Skeletal muscle satellite cell (primary cell): ENCODE measurements at regions not wholly inside any gene's neighbourhood (a gene's known extent, or its start where the extent isn't known, plus 50 kb on each side); places are given as distances from the start of the nearest gene placed in this dataset.

Experiments used
- H3K27me3 ChIP-seq: 2 replicates; pipeline ENCODE4 v1.7.0; 2013; ENCODE audit warnings: low read length; ENCODE audit not compliant: control insufficient read depth, insufficient read depth
- H3K36me3 ChIP-seq: 2 replicates; pipeline ENCODE4 v1.7.0; 2013; ENCODE audit warnings: mild to moderate bottlenecking, control low read depth, low read length; ENCODE audit not compliant: insufficient read depth
- H3K4me1 ChIP-seq: 2 replicates; pipeline ENCODE4 v1.7.0; 2013; ENCODE audit warnings: low read length; ENCODE audit not compliant: control insufficient read depth, insufficient read depth
- H3K4me2 ChIP-seq: 2 replicates; pipeline ENCODE4 v1.7.0; 2013; ENCODE audit warnings: mild to moderate bottlenecking, low read length
- H3K4me3 ChIP-seq: 2 replicates; pipeline ENCODE4 v1.7.0; 2013; ENCODE audit warnings: low read length
- H3K9ac ChIP-seq: 2 replicates; pipeline ENCODE4 v1.7.0; 2013; ENCODE audit warnings: mild to moderate bottlenecking, low read depth, low read length, moderate library complexity
- H3K9me3 ChIP-seq: replicated peaks from 2 replicates; pipeline ENCODE4 v1.7.0; 2013; ENCODE audit warnings: mild to moderate bottlenecking, control low read depth, low read length

DNA sequence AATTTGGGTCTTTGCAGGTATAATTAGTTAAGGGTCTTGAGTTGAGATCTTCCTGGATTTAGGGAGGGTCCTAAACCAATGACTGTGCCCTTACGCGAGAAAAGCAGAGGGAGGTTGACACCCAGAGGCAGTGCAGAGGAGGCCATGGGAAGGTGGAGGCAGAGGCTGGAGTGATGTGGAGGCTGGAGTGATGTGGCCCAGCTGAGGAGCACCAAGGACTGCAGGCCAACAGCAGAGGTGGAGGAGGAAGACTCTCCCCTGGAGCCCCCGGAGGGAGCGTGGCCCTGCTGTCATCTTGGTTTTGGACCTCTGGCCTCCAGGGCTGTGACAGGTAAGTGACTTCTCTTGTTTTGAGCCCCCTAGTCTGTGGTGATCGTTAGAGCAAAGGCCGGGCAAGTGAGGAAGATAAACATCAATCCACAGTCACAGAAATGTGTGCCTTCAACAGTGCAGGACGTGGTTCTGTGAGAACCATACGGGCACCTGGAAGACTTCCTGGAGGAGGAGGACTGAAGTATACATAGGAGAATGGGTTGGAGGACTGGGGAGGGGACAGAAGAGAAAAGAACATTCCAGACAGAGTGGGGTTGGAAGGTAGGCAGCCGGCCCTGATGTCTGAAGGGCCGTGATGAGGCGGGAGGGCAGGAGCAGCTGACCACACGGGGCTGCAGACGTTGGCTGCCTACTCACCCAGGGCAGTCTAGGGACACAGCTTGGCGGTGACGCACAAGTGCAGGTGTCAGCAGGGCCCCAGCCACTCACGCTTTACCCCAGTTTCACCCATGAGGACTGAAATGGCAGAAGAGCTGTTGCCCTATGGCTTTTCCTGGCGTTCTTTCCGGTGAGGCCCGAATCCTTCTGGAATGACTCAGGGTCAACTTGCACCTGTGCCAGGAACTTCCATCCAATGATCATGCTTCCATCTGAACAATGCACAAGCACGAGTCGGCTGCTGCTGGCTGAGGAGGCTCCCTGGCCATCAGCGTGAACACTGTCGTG lies 270.2 kb downstream of the CTTN start:
- no peaks in the 10 kb centered on the region for H3K4me1 ChIP-seq
- no peak overlapping the region for H3K4me2 ChIP-seq
- H3K27me3 ChIP-seq = peaks cover 2% of the 10 kb centered on the region
- no peak overlapping the region for H3K4me3 ChIP-seq
- no peak overlapping the region for H3K9ac ChIP-seq
- H3K36me3 ChIP-seq = no peaks in the 10 kb centered on the region
- H3K9me3 ChIP-seq = no peaks in the 10 kb centered on the region

DNA sequence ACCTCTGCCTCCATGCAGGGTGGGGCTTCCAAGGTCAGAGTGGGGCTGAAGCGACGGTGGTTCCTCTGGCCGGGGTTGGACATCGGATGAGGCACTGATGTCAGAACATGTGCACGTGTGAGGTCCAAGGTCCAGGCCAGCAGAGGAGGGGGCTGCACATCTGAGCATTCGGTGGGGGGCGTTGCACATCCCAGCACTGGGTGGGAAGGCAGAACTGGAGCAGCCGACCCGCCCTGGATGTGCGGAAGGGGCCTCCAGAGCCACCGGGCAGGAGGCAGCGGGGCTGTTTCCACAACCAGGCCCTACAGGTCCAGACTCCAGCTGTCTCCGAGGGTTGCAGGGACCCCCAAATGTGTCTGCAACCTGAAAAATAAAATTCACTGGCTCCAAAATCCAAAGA lies 271.0 kb downstream of the CTTN start:
- Histone ChIP-seq H3K9me3 (no peaks in the 10 kb centered on the region), H3K27me3 (no peaks in the 10 kb centered on the region), H3K36me3 (no peaks in the 10 kb centered on the region), H3K4me3 (no peak overlapping the region), H3K4me1 (no peaks in the 10 kb centered on the region), H3K4me2 (no peak overlapping the region), H3K9ac (no peak overlapping the region)

DNA sequence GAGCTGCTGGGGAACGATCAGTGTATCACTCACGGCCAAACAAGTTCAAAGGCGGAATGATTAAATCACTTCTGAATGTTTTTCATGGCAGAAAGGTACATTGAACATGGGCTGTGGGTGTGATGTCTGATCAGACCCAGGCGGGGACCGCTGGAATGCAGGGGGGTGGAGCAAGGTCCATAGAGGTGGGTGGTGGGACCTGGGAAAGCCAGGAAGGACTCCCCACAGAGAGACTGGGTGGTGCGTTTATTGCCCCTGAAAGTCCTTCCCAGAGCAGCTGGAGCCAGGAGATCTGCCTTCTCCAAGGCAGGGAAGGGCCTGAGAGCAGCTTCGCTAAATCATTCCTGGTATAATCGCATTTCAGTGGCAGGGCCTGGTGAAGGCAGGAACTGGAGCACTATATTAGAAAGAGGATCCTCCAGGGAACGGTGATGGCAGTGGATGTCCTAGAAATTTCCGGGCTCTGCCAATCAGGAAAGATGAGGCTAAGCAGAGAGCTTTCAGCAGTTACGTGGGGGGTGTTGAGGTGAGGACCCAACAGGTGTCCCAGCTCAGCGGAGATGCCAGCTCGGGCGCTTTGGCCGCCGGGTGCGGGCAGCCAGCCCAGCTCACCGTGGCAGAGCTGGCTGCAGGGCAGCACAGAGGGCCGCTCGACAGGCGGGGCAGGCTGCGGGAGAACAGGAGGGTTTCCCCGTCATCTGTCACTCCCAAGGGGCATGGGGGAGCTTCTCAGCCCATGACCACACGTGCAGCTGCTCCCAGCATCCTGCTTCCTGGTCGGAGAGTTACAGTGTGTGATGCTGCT lies 271.7 kb downstream of the CTTN start:
- H3K4me2 ChIP-seq = no peak overlapping the region
- H3K4me3 ChIP-seq = no peak overlapping the region
- no peaks in the 10 kb centered on the region for H3K9me3 ChIP-seq
- no peaks in the 10 kb centered on the region for H3K36me3 ChIP-seq
- no peaks in the 10 kb centered on the region for H3K27me3 ChIP-seq
- H3K9ac ChIP-seq = no peak overlapping the region
- no peaks in the 10 kb centered on the region for H3K4me1 ChIP-seq

DNA sequence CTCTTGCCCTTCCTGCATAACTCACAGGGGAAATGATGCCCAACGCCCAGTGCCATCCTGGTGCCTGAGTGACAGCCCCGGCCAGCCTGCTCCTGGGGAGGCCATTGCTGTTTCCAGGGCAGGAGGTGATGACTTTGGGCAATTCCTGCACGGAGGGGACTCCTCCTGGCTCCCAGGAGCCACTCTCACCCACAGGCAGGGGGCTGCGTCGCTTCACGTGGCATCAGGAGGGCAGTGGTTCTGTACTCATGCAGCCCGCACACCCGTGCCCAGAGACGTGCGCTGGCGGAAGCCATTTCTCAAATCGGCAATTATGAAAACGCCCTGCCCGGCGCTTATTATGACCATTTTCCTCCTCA lies 272.3 kb downstream of the CTTN start:
- Histone ChIP-seq H3K36me3 (no peaks in the 10 kb centered on the region), H3K4me1 (no peaks in the 10 kb centered on the region), H3K9ac (no peak overlapping the region), H3K27me3 (no peaks in the 10 kb centered on the region), H3K4me3 (no peak overlapping the region), H3K9me3 (no peaks in the 10 kb centered on the region), H3K4me2 (no peak overlapping the region)

DNA sequence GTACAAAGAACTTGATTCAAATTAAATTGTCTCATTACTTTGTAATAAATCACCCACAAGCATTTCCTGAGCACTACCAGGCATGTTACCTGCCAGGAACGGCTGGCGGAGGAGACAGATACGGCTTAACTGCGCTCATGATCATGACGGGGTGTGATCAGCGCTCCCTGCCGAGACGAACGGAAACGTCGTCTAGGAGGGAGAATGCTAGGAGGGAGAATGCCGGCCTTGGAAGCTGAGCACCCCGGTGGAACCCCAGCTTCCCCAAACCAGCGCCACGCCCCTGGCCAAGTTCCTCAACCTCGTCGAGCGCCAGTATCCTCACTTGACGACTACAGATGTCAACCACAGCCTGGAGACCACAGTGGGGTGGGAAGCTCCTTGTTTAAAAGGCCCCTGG lies 272.8 kb downstream of the CTTN start:
- Histone ChIP-seq H3K9ac (no peak overlapping the region), H3K27me3 (no peaks in the 10 kb centered on the region), H3K36me3 (no peaks in the 10 kb centered on the region), H3K4me3 (no peak overlapping the region), H3K9me3 (no peaks in the 10 kb centered on the region), H3K4me2 (no peak overlapping the region), H3K4me1 (no peaks in the 10 kb centered on the region)

DNA sequence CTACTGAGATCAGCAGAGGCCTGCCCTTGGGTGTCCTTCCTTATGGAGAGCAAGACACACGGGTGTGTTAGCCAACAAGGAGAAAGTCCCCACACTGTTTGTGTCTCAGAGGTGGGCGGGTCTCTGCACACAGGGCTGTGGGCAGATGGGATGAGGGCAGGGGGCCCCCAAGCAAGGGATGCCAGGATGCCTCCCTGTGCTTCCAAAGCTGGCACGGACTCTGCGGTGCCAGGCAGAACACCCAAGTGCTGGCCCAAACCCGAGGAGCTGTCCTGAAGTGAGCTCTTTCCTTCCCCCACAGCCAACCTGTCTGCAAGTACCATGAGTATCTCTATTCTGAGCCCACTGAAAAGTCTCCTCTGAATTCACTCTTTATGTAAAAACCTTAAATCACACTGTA lies 273.3 kb downstream of the CTTN start:
- H3K4me1 ChIP-seq = no peaks in the 10 kb centered on the region
- H3K4me2 ChIP-seq = no peak overlapping the region
- no peaks in the 10 kb centered on the region for H3K27me3 ChIP-seq

DNA sequence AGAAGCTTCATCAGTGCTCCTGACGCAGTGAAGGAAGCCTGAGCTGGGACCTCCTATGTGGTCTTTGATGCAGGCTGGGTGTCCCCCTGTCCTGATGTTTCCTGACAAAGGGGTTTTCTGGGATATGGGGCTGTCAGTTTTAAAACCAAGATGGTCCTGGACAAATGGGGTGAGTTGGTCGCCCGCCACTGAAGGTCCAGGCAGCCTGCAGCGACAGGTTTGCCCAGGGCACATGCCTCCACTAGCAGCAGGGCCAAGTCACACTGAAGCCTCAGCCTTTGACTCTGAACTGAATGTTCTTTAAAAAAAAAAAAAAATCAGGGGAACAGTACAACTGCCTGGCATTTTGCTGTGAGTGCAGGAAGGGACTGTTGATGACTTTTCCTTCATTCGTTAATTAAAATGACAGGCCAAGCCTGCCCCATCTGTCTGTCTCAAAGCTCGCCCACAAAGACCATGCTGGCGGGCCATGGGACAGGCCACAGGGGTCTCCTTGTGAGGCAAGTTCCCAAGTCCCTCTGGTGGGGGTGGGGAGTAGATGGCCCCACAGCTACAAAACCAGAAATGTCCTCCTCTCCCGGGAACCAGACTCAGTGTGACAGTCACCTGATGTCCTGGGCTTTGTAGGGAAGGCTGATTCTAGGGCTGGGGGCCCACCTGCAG lies 274.8 kb downstream of the CTTN start:
- Histone ChIP-seq H3K4me3 (no peak overlapping the region), H3K9me3 (no peaks in the 10 kb centered on the region), H3K4me2 (no peak overlapping the region), H3K36me3 (no peaks in the 10 kb centered on the region), H3K4me1 (no peaks in the 10 kb centered on the region), H3K27me3 (no peaks in the 10 kb centered on the region), H3K9ac (no peak overlapping the region)

More for the DNA sequence above, 273.3 kb downstream of the CTTN start:
- Histone ChIP-seq H3K9me3 (no peaks in the 10 kb centered on the region), H3K36me3 (no peaks in the 10 kb centered on the region), H3K4me3 (no peak overlapping the region), H3K9ac (no peak overlapping the region)

DNA sequence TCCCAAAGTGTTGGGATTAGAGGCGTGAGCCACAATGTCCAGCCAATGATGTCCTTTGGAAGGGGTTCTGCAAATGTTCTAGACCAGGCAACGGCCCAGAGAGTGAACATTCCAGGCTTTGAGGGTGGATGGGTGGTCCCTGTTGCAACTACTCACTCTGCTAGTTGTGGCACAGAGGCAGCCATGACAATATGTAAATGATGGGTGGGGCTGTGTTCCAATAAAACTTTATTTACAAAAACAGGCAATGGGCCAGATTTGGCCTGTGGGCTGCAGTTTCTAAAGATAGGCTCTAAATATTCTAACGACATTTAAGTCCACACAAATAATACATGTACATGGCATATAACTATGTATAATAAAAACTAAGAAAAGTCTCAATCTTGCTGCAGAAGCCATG lies 276.3 kb downstream of the CTTN start:
- H3K27me3 ChIP-seq = no peaks in the 10 kb centered on the region
- no peaks in the 10 kb centered on the region for H3K9me3 ChIP-seq
- no peaks in the 10 kb centered on the region for H3K4me1 ChIP-seq
- no peaks in the 10 kb centered on the region for H3K36me3 ChIP-seq
- H3K9ac ChIP-seq = no peak overlapping the region
- H3K4me3 ChIP-seq = no peak overlapping the region
- H3K4me2 ChIP-seq = no peak overlapping the region

DNA sequence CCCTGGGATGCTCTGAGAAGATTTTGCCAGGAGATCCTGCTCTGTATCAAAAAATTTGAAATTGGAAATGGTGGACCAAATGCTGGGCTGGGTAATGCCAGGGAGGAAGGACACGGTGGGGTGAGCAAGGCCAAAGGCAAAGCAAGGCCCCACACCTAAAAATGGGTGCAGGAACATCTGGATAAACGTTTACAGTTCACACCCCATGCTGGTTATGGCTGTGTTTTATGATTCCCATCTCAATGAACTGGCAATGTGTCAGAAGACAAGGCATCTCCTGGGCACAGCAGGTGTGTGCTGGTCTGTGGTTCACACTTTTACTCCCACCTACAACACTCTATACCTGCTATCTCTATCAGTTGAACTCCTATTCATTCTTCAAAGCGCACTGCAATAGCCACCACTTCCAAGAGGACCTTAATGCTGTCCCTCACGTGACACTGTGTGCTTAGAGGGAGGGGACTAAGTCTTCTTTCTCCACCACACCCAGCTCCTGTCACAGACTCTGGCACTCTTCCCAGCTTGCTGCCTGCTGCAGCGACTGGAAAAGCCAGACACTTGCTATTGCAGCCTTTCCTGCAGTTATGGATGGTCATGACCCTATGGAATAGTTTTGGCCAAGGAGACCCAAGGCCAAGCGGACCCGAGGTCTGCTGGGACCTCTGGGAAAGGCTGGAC lies 277.5 kb downstream of the CTTN start:
- H3K4me2 ChIP-seq = no peak overlapping the region
- no peaks in the 10 kb centered on the region for H3K27me3 ChIP-seq
- no peaks in the 10 kb centered on the region for H3K36me3 ChIP-seq
- H3K9me3 ChIP-seq = no peaks in the 10 kb centered on the region
- H3K9ac ChIP-seq = no peak overlapping the region
- no peaks in the 10 kb centered on the region for H3K4me1 ChIP-seq
- no peak overlapping the region for H3K4me3 ChIP-seq

DNA sequence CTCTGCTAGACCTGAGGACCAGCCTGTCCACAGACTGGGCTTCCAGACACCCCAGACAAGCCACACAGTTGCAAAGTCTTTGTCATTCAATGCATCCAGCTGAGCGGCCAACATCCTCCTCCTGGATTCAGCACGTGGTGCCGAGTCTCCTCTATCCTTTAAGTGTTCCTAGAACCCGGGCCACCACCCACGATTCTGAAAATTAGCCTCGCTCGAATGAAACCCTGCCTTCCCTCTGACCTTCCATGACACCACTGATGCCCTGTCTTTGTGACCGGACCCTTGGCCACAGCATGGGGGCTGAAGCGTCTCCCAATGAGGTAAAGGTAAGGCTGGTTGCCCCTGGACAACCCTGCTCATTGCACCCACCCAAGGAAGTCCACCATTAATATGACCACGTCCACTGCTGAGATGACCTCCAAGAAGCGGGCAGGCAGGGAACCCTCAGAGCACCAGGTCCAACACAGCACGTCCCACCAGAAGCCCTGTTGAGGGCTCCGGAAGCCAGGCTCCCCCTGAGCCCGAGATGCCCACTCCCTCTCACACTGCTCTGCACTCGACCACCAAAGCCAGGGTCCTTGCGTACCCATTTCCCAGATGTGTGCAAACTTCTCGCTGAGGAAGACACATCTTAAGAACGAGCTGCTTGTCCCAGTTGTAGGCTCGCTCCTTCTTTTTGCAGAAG lies 279.0 kb downstream of the CTTN start:
- Histone ChIP-seq H3K4me3 (no peak overlapping the region), H3K4me2 (no peak overlapping the region), H3K27me3 (no peaks in the 10 kb centered on the region), H3K9ac (no peak overlapping the region), H3K9me3 (no peaks in the 10 kb centered on the region), H3K4me1 (no peaks in the 10 kb centered on the region), H3K36me3 (no peaks in the 10 kb centered on the region)
